Activated CD8-positive, alpha-beta memory T cell treated with anti-CD3 and anti-CD28 coated beads for 24 hours (primary cell): ENCODE measurements at regions not wholly inside any gene's neighbourhood (a gene's known extent, or its start where the extent isn't known, plus 50 kb on each side); places are given as distances from the start of the nearest gene placed in this dataset.
"Not testable (repeated sequence)": the region's sequence is repeated elsewhere in the genome, so short reads cannot be mapped to it uniquely, and the experiment has no call there.

Experiments used
- DNase-seq: peaks from one replicate; pipeline ENCODE4 v3.0.0-alpha.2; 2020

DNA sequence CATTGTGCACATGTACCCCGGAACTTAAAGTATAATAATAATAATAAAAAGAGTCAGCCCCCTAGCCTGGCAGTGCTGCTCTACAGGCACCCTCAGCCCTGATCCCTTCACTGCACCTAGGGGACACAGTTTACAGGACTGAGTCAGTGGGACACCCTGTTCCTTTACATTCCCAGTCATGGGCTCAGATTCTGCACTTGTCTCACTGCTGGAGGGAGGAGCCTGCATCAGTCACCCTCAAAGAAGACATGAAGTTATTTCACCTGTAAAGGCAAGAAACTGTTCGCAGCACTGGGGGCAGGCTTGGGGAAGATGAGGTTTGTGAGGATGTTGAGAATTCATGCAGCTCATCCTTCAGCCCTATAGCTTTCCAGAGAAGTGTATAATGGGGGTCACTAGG is 50.7 kb upstream of the VPREB1 start:
- DNase-seq, result no peak

DNA sequence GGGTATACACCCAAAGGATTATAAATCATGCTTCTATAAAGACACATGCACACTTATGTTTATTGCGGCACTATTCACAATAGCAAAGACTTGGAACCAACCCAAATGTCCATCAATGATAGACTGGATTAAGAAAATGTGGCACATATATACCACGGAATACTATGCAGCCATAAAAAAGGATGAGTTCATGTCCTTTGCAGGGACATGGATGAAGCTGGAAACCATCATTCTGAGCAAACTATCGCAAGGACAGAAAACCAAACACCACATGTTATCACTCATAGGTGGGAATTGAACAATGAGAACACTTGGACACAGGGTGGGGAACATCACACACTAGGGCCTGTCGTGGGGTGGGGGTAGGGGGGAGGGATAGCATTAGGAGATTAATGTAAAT is 51.1 kb upstream of the VPREB1 start:
- DNase-seq, result not testable (repeated sequence)

GRCh38 chr22:22193006-22193405 is 51.6 kb upstream of the VPREB1 start:
- not testable (repeated sequence) for DNase-seq

- not testable (repeated sequence) for DNase-seq
These were observed 54.8 kb upstream of the VPREB1 start for GRCh38 chr22:22189796-22190195.

GRCh38 chr22:22187863-22188262 is 56.7 kb upstream of the VPREB1 start:
- DNase-seq, result not testable (repeated sequence)

GRCh38 chr22:22187299-22187698 is 57.3 kb upstream of the VPREB1 start:
- no peak for DNase-seq

DNA sequence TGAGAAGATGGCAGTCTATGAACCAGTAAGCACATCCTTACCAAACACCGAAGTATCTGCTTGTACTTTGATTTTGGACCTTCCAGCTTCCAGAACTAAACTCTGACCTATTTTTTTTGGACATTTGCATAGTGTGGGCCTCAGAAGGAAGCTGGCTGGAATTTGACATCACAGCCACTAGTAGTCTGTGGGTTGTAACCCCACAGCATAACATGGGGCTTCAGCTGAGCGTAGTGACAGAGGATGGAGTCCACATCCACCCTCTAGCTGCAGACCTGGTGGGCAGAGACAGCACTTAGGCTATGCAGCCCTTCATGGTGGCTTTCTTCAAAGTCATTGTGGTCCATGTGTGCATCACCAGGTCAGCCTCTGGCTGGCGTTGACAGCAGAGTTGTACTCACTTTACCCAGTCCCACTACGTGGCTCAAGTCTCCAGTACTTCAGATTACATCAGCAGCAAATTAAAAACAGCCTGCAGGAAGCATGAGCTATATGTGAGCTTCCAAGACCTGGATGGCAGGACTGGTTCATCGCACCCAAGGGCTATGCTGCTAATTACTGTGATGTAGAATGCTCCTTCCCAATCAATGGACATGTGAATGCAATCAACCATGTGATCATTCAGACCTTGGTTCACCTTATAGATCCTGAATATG is 58.6 kb upstream of the VPREB1 start:
- DNase-seq, result no peak

DNA sequence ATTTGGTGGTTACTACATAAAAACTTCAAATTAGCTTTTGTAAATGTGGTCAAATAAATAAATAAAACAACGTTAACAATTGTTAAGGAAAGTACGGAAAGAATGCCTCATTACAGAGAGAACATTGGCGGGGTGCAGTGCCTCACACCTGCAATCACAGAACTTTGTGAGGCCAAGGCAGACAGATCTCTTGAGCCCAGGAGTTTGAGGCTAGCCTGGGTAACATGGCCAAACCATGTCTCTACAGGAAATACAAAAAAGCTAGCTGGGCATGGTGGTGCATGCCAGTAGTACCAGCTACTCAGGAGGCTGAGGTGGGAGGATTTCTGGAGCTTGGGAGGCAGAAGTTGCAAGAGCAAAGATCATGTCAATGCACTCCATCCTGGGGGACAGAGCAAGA is 59.4 kb upstream of the VPREB1 start:
- DNase-seq, result no peak

GRCh38 chr22:22184277-22184807 is 60.2 kb upstream of the VPREB1 start:
- no peak for DNase-seq

DNA sequence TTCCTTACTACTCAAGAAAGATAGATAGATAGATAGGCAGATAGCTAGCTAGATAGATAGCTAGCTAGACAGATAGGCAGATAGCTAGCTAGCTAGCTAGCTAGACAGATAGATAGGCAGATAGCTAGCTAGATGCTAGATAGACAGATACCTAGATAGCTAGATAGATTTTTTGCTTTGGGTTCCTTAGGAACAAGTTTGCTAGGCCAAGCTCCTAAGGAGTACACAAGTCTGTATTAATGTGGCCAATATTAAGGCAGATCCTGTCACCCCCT is 61.7 kb upstream of the VPREB1 start:
- no peak for DNase-seq

- DNase-seq, result no peak
These were observed 62.2 kb upstream of the VPREB1 start for GRCh38 chr22:22182218-22182989.

DNA sequence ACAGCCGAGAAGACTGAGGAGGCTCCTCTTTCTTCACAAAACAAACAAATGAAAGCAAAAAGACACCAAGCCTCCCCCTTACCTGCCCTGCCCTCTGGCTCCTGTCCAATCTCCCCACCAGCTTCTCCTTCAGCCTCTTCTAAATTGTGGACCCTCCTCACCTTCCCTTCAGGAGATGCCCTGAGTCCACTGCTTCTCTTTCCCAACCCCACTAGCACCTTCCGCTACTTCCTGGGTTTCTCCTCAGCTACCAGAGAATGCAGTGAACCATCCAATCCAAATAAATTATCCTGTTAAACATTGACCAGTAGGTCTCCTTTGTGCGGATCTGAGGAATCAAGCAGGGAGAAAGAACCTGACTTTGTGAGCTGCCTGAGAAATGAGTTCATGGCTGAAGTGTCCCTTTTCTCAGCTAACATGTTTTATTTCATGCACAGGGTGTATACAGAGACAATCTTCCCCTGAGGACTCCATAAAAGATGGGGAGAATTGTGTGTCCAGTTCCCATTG is 63.2 kb upstream of the VPREB1 start:
- DNase-seq, result no peak

DNA sequence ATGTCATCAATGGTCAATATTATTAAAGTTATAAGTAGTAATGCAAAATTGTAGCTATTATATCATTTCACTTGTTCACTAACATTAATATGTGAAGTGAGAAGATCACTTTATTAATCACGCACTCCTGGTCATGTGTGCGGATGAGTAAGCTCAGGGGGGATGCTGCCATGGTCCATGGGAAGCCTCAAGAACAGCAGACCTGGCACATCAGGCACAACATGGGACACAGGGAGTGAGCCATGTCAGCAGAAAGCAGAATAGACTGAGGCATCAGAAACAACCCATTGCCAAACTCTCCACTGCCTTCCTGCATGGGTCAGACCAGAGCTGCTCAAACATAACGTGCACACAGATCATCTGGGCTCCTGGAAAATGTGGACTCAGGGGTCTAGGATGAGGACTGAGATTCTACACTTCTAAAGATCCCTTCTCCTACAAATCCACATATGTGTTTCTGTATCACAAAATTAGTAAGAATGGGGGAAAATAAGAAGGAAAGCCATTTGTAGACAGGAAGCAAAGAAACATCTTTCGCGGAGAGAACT is 63.8 kb upstream of the VPREB1 start:
- no peak for DNase-seq

DNA sequence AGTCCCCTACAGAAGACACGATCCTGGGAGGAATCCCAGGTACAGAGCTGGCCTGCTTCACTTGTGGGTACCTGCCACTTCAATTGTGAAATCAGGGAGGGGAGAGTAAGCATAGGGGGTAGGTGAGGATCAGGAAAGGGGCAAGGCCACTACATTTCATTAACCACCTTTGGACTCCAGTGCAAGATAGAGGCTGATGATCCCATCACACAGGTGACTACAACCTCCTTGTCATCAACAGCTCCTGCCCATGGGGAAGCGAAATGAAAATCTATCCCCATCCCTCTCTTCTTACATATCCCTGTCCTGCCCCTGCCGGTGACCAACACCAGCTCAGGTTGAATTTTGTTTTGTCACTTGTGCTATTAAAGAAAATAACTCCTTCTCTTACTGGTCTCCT is 64.7 kb upstream of the VPREB1 start:
- no peak for DNase-seq

DNA sequence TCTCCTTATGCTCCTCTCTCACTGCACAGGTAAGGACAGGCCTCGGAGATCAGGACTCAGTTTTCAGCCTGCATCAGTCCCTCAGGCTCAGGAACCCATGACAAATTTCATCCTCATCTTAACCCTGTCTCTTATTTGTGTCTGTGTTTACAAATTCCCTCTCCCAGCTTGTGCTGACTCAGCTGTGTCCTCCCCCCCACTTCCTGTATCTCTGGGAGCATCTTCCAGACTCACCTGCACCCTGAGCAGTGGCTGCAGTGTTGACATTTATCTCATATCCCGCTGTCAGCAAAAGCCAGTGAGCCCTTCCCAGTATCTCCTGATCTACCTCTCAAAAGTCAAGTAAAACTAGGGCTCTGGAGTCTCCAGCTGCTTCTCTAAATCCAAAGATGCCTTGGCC is 65.6 kb upstream of the VPREB1 start:
- no peak for DNase-seq

DNA sequence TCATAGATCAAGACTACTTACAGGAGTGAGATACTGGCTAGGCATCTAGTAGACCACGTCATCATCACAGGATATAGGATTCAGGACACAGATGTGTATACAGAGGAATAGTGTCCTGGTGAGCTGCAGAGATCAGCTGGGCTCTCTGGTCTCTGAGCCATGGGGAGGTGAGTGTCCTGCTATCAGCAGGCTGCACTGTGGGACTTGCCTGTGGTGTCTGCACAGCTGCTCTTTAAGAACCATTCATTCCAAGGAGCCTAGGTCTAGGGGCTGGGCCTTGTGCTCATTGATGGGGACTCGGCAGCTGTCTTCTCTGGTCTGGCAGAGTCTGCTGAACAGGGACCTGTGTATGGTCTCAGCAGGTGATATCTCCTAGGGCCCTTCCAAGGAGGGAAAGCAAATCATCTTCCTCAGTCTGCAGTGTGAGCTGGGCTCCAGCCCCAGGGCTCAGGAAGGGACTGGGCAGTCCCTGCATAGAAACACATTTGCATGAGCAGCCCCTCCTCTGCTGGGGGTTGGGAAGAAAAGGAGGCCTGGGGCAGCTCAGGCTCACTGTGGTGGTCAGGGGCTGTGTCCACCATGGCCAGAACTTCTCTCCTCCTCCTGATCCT is 66.1 kb upstream of the VPREB1 start:
- DNase-seq, result no peak

DNA sequence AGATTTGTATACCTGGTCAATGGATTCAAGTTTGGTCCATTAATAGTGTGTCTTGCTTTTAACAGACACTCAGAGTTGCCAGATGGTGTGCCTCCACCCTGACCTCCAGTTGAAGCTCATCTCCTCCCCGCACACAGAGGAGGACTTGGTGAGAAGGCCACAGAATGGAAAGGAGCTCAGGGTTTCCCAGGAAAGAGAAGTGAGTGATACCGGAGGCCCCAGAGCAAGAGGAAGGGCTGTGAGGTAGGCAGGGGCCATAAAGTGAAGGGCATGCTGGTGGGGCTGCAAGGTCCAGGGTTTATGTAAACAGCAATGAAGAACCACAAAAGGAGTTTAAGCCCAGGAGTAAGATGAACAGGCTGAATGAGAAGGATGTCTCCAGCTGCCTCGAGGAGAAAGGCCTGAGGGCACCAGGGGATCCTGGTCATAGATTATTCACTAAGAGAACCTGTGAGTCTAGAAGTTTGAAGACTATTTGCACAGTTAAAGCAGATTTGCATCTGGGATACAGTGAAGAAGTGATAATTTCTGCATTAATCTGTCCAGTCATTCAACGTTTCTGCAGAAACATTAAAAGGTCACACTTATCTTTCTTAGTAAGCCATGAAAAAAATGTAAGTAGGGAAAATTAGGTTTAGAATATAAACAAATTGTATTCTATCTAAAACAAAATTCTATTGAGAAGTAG is 67.5 kb upstream of the VPREB1 start:
- no peak for DNase-seq

- DNase-seq, result not testable (repeated sequence)
These were observed 71.5 kb upstream of the VPREB1 start for GRCh38 chr22:22172896-22173628.

DNA sequence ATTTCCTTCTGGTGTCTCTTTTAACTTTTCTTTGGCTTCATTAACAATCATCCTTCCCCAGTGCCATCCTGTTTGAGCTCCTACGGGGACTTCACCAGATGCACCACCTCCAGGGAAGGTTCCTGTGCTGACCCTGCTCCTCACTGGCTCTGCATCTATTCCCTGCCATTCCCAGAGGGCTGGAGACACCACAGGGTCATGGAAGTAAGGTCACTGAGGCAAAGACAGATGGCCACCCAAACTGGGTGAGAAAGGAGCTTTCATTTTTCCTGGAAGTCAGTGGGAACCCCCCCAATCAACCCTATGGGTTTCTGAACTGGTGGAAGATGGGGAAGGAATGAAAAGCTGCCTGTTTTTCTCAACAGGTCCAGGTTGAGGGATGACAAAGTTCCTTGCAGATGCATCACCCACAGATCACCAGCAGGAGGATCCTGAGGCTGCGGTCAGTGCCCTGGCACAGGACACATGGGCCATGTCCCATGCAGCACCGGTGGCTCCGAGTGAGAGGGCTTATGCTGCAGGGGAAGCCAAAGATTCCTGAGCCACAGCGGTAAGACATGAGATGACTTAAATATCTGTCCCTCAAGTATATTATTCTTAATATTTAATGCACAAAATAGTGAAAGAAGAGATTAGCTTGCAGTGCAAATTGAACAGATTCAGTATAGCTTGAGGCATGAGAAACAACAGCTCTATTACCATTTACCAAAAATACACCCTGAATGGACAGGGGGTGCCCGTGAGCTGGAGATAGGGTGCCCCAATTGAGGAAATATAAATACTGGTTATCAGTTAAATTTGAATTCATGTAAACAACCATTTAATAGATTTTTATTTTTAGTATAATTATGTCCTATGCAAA is 73.0 kb upstream of the VPREB1 start:
- no peak for DNase-seq

GRCh38 chr22:22169923-22170322 is 74.7 kb upstream of the VPREB1 start:
- DNase-seq, result no peak
